ENCODE measurements at regions not wholly inside any gene's neighbourhood (a gene's known extent, or its start where the extent isn't known, plus 50 kb on each side); places are given as distances from the start of the nearest gene placed in this dataset.

DNA sequence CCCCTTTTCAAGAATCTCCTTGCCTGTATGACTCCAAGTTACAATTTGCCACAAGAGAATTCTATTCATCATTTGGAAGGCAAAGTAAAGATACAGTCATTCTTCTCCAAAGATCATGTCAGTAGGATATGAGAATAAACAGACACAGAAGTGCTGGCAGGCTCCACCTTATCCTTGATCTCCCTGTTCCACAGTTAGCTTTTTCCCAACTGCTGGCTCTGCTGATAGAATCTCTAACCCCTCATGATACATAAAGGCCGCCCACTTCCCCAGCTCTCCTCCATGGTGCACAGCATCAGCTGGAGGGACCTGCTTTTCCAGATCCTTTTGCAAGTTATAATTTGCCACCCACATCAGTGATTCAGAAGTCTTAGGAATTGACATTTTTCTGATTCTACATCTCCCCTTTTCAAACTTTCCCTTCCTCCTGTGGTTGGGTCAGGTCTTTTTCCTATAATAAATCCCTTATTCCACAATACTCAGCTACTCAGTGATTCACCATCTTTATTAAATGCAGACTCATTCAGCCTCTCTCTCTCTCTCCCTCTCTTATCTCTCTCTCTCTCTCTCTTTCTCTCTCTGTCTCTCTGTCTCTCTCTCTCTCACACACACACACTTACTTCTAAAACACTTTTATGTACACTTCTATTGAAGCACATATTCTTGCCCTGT lies 465.4 kb downstream of the GBE1 start:
- Histone ChIP-seq H3K4me1 (ENCODE audit: insufficient read depth) (no peaks in the 10 kb centered on the region), H3K9me2 (ENCODE audit: insufficient read depth) (no peaks in the 10 kb centered on the region), H3K79me2 (ENCODE audit: insufficient read depth) (no peaks in the 10 kb centered on the region), H3K9ac (no peak overlapping the region), H3K27me3 (replicated peaks; ENCODE audit: insufficient read depth) (no peaks in the 10 kb centered on the region), H3K4me3 (no peak overlapping the region), H2AFZ (no peak overlapping the region), H3F3A (ENCODE audit: insufficient read depth) (no peaks in the 10 kb centered on the region), H3K36me3 (ENCODE audit: low read depth) (no peaks in the 10 kb centered on the region), H3K4me2 (ENCODE audit: unreplicated experiment) (no peak overlapping the region), H3K27ac (no peak overlapping the region), H3K9me3 (ENCODE audit: low read depth) (no peaks in the 10 kb centered on the region), H4K20me1 (ENCODE audit: insufficient read depth) (no peaks in the 10 kb centered on the region)
- 33 to 44% methylated on average over 1 of the region's 1 CpG for WGBS, 2 experiments (ENCODE audit: low coverage in 1 of 2, low lambda C conversion rate in 2 of 2, missing lambda C conversion rate in 2 of 2)
- peak; percentile 38 for DNase-seq
- no peak for TF ChIP-seq EZH2phosphoT487 (IDR thresholded peaks at IDR 0.05; ENCODE audit: insufficient read depth, low read depth)
- TF ChIP-seq EZH2 (IDR thresholded peaks at IDR 0.05; ENCODE audit: insufficient read depth, poor library complexity, severe bottlenecking) = no peak
- in situ Hi-C loops (cut with MboI) = no loop called here

DNA sequence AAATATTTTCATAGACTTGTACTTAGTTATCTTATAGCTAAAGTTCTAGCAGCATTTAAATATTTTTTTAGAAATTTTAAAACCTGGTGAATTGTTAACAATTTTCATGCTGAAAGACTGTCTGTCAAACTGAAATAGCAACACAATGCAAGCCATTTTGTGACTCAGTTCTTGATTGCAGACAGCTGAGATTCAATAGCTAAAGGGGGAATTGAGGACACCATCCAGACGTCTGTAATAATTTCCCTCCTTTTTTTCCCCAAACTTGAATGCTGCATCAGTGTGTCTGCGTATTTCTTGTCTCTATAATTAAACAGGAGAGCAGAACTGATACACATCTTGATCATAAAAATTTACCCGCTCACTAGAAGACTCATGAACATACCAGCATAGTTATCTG lies 468.3 kb downstream of the GBE1 start:
- H4K20me1 ChIP-seq (ENCODE audit: insufficient read depth) = no peaks in the 10 kb centered on the region
- no peak overlapping the region for H2AFZ ChIP-seq
- H3K27me3 ChIP-seq (replicated peaks; ENCODE audit: insufficient read depth) = no peaks in the 10 kb centered on the region
- H3K4me1 ChIP-seq (ENCODE audit: insufficient read depth) = no peaks in the 10 kb centered on the region
- TF ChIP-seq EZH2 (IDR thresholded peaks at IDR 0.05; ENCODE audit: insufficient read depth, poor library complexity, severe bottlenecking) (no peak), EZH2phosphoT487 (IDR thresholded peaks at IDR 0.05; ENCODE audit: insufficient read depth, low read depth) (no peak)
- H3K4me2 ChIP-seq (ENCODE audit: unreplicated experiment) = no peak overlapping the region
- H3F3A ChIP-seq (ENCODE audit: insufficient read depth) = no peaks in the 10 kb centered on the region
- H3K9ac ChIP-seq = no peak overlapping the region
- no peaks in the 10 kb centered on the region for H3K9me3 ChIP-seq (ENCODE audit: low read depth)
- in situ Hi-C loops (cut with MboI) = no loop called here
- 27 to 45% methylated on average over 3 of the region's 3 CpGs for WGBS, 2 experiments (ENCODE audit: low coverage in 1 of 2, low lambda C conversion rate in 2 of 2, missing lambda C conversion rate in 2 of 2)
- no peaks in the 10 kb centered on the region for H3K9me2 ChIP-seq (ENCODE audit: insufficient read depth)
- no peaks in the 10 kb centered on the region for H3K36me3 ChIP-seq (ENCODE audit: low read depth)
- no peak for DNase-seq
- H3K4me3 ChIP-seq = no peak overlapping the region
- H3K27ac ChIP-seq = no peak overlapping the region
- H3K79me2 ChIP-seq (ENCODE audit: insufficient read depth) = no peaks in the 10 kb centered on the region

DNA sequence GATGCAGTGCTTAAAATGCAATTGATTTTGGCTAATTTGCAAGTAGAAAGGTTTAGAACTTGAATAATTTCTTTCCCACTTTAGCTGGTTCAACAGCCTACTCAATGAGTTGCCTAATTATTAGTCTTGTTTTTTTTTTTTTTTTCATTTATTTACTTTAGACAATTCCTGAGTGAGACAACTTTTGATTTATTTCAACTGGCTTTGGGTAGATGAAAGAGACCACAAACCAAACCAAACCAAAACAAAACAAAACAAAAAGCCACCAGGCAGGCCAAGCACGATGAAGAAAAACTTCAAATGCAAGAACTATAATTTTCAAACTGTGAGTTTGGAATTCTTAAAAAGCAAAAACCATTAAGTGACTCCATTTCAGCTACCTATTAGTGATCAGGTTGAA lies 469.9 kb downstream of the GBE1 start:
- Histone ChIP-seq H4K20me1 (ENCODE audit: insufficient read depth) (no peaks in the 10 kb centered on the region), H3K79me2 (ENCODE audit: insufficient read depth) (no peaks in the 10 kb centered on the region), H3K4me3 (no peak overlapping the region), H3K4me1 (ENCODE audit: insufficient read depth) (no peaks in the 10 kb centered on the region), H3K36me3 (ENCODE audit: low read depth) (no peaks in the 10 kb centered on the region), H3F3A (ENCODE audit: insufficient read depth) (no peaks in the 10 kb centered on the region), H3K9ac (no peak overlapping the region), H3K9me3 (ENCODE audit: low read depth) (no peaks in the 10 kb centered on the region), H3K4me2 (ENCODE audit: unreplicated experiment) (no peak overlapping the region), H3K27ac (no peak overlapping the region), H2AFZ (no peak overlapping the region), H3K9me2 (ENCODE audit: insufficient read depth) (no peaks in the 10 kb centered on the region), H3K27me3 (replicated peaks; ENCODE audit: insufficient read depth) (no peaks in the 10 kb centered on the region)
- WGBS, 2 experiments (ENCODE audit: low coverage in 1 of 2, low lambda C conversion rate in 2 of 2, missing lambda C conversion rate in 2 of 2) = 38 to 46% methylated on average over 1 of the region's 1 CpG
- in situ Hi-C loops (cut with MboI) = no loop called here
- DNase-seq = no peak
- TF ChIP-seq EZH2 (IDR thresholded peaks at IDR 0.05; ENCODE audit: insufficient read depth, poor library complexity, severe bottlenecking) (no peak), EZH2phosphoT487 (IDR thresholded peaks at IDR 0.05; ENCODE audit: insufficient read depth, low read depth) (no peak)

DNA sequence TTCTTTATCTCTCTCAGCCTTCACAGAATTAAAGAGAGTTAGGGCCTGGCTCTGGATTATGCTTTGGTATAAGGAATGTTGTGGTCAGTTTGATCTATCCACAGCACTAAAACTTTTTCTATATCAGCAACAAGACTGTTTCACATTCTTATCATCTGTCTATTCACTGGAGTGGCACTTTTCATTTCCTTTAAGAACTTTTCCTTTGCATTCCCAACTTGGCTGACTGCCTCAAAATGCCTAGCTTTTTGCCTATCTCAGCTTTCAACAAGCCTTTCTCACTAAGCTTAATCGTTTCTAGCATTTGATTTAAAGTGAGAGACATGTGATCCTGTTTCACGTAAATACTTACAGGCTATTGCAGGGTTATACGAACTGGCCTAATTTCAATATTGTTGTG lies 471.8 kb downstream of the GBE1 start:
- in situ Hi-C loops (cut with MboI) = no loop called here
- 71 to 73% methylated on average over 3 of the region's 3 CpGs for WGBS, 2 experiments (ENCODE audit: low coverage in 1 of 2, low lambda C conversion rate in 2 of 2, missing lambda C conversion rate in 2 of 2)
- Histone ChIP-seq H3K4me2 (ENCODE audit: unreplicated experiment) (no peak overlapping the region), H3K4me1 (ENCODE audit: insufficient read depth) (no peaks in the 10 kb centered on the region), H3F3A (ENCODE audit: insufficient read depth) (no peaks in the 10 kb centered on the region), H2AFZ (no peak overlapping the region; the same call in 1 of the 2 replicates), H3K79me2 (ENCODE audit: insufficient read depth) (no peaks in the 10 kb centered on the region), H3K4me3 (no peak overlapping the region), H3K9ac (no peak overlapping the region), H3K9me2 (ENCODE audit: insufficient read depth) (no peaks in the 10 kb centered on the region), H4K20me1 (ENCODE audit: insufficient read depth) (no peaks in the 10 kb centered on the region), H3K36me3 (ENCODE audit: low read depth) (no peaks in the 10 kb centered on the region), H3K9me3 (ENCODE audit: low read depth) (no peaks in the 10 kb centered on the region), H3K27ac (no peak overlapping the region), H3K27me3 (replicated peaks; ENCODE audit: insufficient read depth) (no peaks in the 10 kb centered on the region)
- TF ChIP-seq EZH2phosphoT487 (IDR thresholded peaks at IDR 0.05; ENCODE audit: insufficient read depth, low read depth) = no peak
- TF ChIP-seq EZH2 (IDR thresholded peaks at IDR 0.05; ENCODE audit: insufficient read depth, poor library complexity, severe bottlenecking) = no peak
- DNase-seq = no peak
